HepG2 (cell line): ENCODE measurements at regions not wholly inside any gene's neighbourhood (a gene's known extent, or its start where the extent isn't known, plus 50 kb on each side); places are given as distances from the start of the nearest gene placed in this dataset.

Source experiments
- ATAC-seq: fragments of 200-7000 bp; cut with Tn5 transposase; 3 replicates; pipeline ENCODE4 v1.9.1; 2020; ENCODE audit warnings: mild to moderate bottlenecking, moderate library complexity
- BruUV-seq: library from RNA; stranded (reverse); fragments of 400-500 nt; replicated peaks from 2 replicates; lab custom pipeline; 2021; lab: Mats Ljungman, UMichigan
- CTCF ChIA-PET: fragments of 300-600 bp; formaldehyde crosslinking; extraction: SDS; loops from one replicate; lab custom pipeline; 2021; ENCODE audit warnings: low total read pairs, inconsistent platforms, low intra/inter-chr PET ratio; lab: Yijun Ruan, JAX
- POLR2A ChIA-PET: fragments of 350-600 bp; sonication (Branson Sonifier 250); formaldehyde crosslinking; loops from one replicate; lab custom pipeline; 2020; ENCODE audit warnings: antibody characterized with exemption, inconsistent platforms; lab: Yijun Ruan, JAX
- DNase-seq: peaks from one replicate; pipeline ENCODE4 v3.0.0-alpha.2; 2015; ENCODE audit warnings: low spot score
- FAIRE-seq: peaks from 3 replicates; lab custom pipeline; 2011; peaks lifted over from hg19 to GRCh38; lab: Jason Lieb, UNC
- H2AFZ ChIP-seq: one replicate; pipeline ENCODE4 v1.6.1; 2011; ENCODE audit warnings: low read length, inconsistent platforms
- H3K27ac ChIP-seq: fragments of 300-600 bp; 3 replicates; pipeline ENCODE4 v1.8.0; 2011; ENCODE audit warnings: mixed run types, mild to moderate bottlenecking, mixed read lengths, low read length, inconsistent platforms; ENCODE audit not compliant: insufficient read depth; ENCODE audit errors: extremely low read length
- H3K27me3 ChIP-seq, 2 experiments: fragments of 200-600 bp in 1 of 2; 2 replicates in 1 of 2; 3 replicates in 1 of 2; pipeline versions ENCODE4 v1.6.0 to v1.8.0; 2011; ENCODE audit warnings: low read length in 2 of 2, mild to moderate bottlenecking in 2 of 2, moderate library complexity in 2 of 2, inconsistent platforms in 1 of 2; ENCODE audit not compliant: insufficient read depth in 2 of 2, control insufficient read depth in 1 of 2
- H3K36me3 ChIP-seq, 2 experiments: fragments of 200-600 bp in 1 of 2; replicated peaks in 1 of 2; 2 replicates in 1 of 2; 3 replicates in 1 of 2; pipeline versions ENCODE4 v1.5.1 to v1.8.0; 2011; ENCODE audit warnings: low read length in 2 of 2, inconsistent platforms in 1 of 2; ENCODE audit not compliant: insufficient read depth in 2 of 2, control insufficient read depth in 1 of 2
- H3K4me1 ChIP-seq: 2 replicates; pipeline ENCODE4 v1.5.1; 2012; ENCODE audit warnings: low read length, inconsistent platforms; ENCODE audit not compliant: insufficient read depth
- H3K4me2 ChIP-seq: 2 replicates; pipeline ENCODE4 v1.6.0; 2011; ENCODE audit warnings: low read depth, low read length, inconsistent platforms
- H3K4me3 ChIP-seq, 3 experiments: fragments of 200-600 bp in 1 of 3; sonication (generic), shearing (Covaris generic) in 1 of 3; replicated peaks in 1 of 3; 2 replicates each; pipeline ENCODE4 v1.5.1; 2011 to 2016; ENCODE audit warnings: low read length in 3 of 3, inconsistent platforms in 2 of 3, low read depth in 2 of 3, mild to moderate bottlenecking in 2 of 3, control low read depth in 1 of 3, mixed read lengths in 1 of 3; ENCODE audit not compliant: insufficient read depth in 1 of 3
- H3K79me2 ChIP-seq: one replicate; pipeline ENCODE4 v1.6.1; 2011; ENCODE audit warnings: low read length, inconsistent platforms; ENCODE audit not compliant: insufficient read depth
- H3K9ac ChIP-seq: 2 replicates; pipeline ENCODE4 v1.6.0; 2011; ENCODE audit warnings: mild to moderate bottlenecking, low read depth, low read length, inconsistent platforms; ENCODE audit not compliant: insufficient read depth
- H3K9me3 ChIP-seq: 2 replicates; pipeline ENCODE4 v1.5.1; 2012; ENCODE audit warnings: mild to moderate bottlenecking, low read length
- H4K20me1 ChIP-seq: 2 replicates; pipeline ENCODE4 v1.6.0; 2011; ENCODE audit warnings: inconsistent platforms, mild to moderate bottlenecking, low read length, moderate library complexity; ENCODE audit not compliant: insufficient read depth
- AGO1 ChIP-seq: fragments of 200-400 bp; formaldehyde crosslinking; IDR thresholded peaks from 2 replicates; pipeline ENCODE4 v1.6.1; 2017; ENCODE audit warnings: mild to moderate bottlenecking, low read depth, low read length, moderate library complexity; ENCODE audit not compliant: poor library complexity, severe bottlenecking
- BCL6 ChIP-seq: IDR thresholded peaks from 2 replicates; pipeline ENCODE4 v1.6.1; 2016; ENCODE audit warnings: missing genetic modification reagents, missing compliant biosample characterization
- CAMTA2 ChIP-seq: sonication (generic); formaldehyde crosslinking; IDR thresholded peaks from 2 replicates; pipeline ENCODE4 v1.4.0; 2020; ENCODE audit warnings: mild to moderate bottlenecking, missing genetic modification reagents, borderline replicate concordance
- CEBPB ChIP-seq: IDR thresholded peaks from 2 replicates; pipeline ENCODE4 v1.6.1; 2011; ENCODE audit warnings: low read depth, low read length, improper control_type of control experiment, borderline replicate concordance
- NFKB2 ChIP-seq: sonication (generic); formaldehyde crosslinking; IDR thresholded peaks from 2 replicates; pipeline ENCODE4 v1.4.0; 2020; ENCODE audit warnings: missing genetic modification reagents, borderline replicate concordance
- SIN3B ChIP-seq: fragments of 150-350 bp; IDR thresholded peaks from 2 replicates; pipeline ENCODE4 v1.6.1; 2014; ENCODE audit warnings: low read length
- TCF7L2 ChIP-seq: IDR thresholded peaks from 2 replicates; pipeline ENCODE4 v1.6.1; 2011; ENCODE audit warnings: mild to moderate bottlenecking, low read depth, low read length, moderate library complexity
- ZBTB3 ChIP-seq: sonication (generic); formaldehyde crosslinking; IDR thresholded peaks from 2 replicates; pipeline ENCODE4 v1.4.0; 2020; ENCODE audit warnings: low read depth, mild to moderate bottlenecking, moderate library complexity, missing genetic modification reagents, borderline replicate concordance
- ZNF609 ChIP-seq: sonication (generic); formaldehyde crosslinking; IDR thresholded peaks from 2 replicates; pipeline ENCODE4 v1.4.0; 2020; ENCODE audit warnings: mild to moderate bottlenecking, missing genetic modification reagents, borderline replicate concordance
- ZSCAN22 ChIP-seq: sonication (generic); formaldehyde crosslinking; IDR thresholded peaks from 2 replicates; pipeline ENCODE4 v1.4.0; 2020; ENCODE audit warnings: mild to moderate bottlenecking, missing genetic modification reagents
- WGBS: methylation state at CpG from one replicate; pipeline ENCODE4 v1.1.6; 2017; ENCODE audit warnings: low lambda C conversion rate; 5-methylcytosine and 5-hydroxymethylcytosine counted together
- in situ Hi-C: cut with HindIII; loops from 2 replicates; pipeline ENCODE4 v1.10.0; 2017; ENCODE audit warnings: low pct_unique_long_range_greater_than_20kb; ENCODE audit not compliant: extremely low pct_ligation_motif_present
- intact Hi-C: fragments of 100-400 bp; cut with micrococcal nuclease; formaldehyde crosslinking; loops from one replicate; pipeline ENCODE4 v1.10.0; 2022; ENCODE audit not compliant: unreplicated experiment

DNA sequence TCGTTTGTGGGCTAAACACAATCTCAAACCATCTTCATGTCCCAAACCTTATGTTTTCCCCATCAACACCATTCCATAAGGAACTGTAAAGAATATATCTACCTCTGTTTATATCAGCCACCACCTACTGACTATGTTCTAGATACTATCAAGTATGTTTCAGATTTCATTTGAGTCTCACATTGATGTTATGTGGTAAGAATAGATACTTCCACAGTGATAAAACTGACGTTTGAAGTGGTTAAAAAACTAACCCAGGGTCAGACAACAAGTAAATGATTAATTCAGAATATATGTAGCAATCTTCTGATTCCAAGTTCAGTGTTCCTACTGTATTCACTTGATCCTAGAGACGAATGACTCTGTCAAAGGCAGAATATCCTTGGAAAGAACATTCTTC, 156.8 kb upstream of the RASGEF1B start:
- POLR2A ChIA-PET: no interaction called here
- H4K20me1 ChIP-seq: no peaks in the 10 kb centered on the region
- no peaks in the 10 kb centered on the region for H3K27me3 ChIP-seq
- TF ChIP-seq SIN3B: no peak
- TF ChIP-seq NFKB2: no peak
- 0 out of 2 replicates have a peak, but pooled peaks have one; percentile 33 for TF ChIP-seq TCF7L2
- no peak for TF ChIP-seq CAMTA2 (CRISPR knock-in tag)
- TF ChIP-seq ZBTB3: no peak
- peak; percentile 21; the same call in 1 of the 2 replicates for TF ChIP-seq CEBPB
- 0 out of 2 replicates have a peak, but pooled peaks have one; percentile 11 for TF ChIP-seq BCL6 (CRISPR knock-in tag)
- TF ChIP-seq ZSCAN22 (CRISPR knock-in tag): peak; percentile 57; the same call in 1 of the 2 replicates
- no peak for TF ChIP-seq AGO1
- no peak for TF ChIP-seq ZNF609 (CRISPR knock-in tag)
- TF ChIP-seq, all 625 proteins: peak for 4
- H3K4me2 ChIP-seq: no peak overlapping the region
- no TSS peak for BruUV-seq
- H3K4me1 ChIP-seq: peaks cover 50% of the 10 kb centered on the region
- in situ Hi-C loops (no loop called here), intact Hi-C loops (no loop called here)
- 3% methylated on average over 3 of the region's 3 CpGs for WGBS
- ATAC-seq (peak; percentile 64), FAIRE-seq (no peak), DNase-seq (peak; percentile 47)
- CTCF ChIA-PET: no interaction called here
- H3K9me3 ChIP-seq: no peaks in the 10 kb centered on the region
- H3K36me3 ChIP-seq: no peaks in the 10 kb centered on the region
- no peak overlapping the region for H3K4me3 ChIP-seq
- no peak overlapping the region for H3K27ac ChIP-seq
- H3K9ac ChIP-seq: no peak overlapping the region
- no peaks in the 10 kb centered on the region for H3K79me2 ChIP-seq
- H2AFZ ChIP-seq: no peak overlapping the region
